ENCODE measurements at regions not wholly inside any gene's neighbourhood (a gene's known extent, or its start where the extent isn't known, plus 50 kb on each side); places are given as distances from the start of the nearest gene placed in this dataset.

- TF ChIP-seq STAT1 (IDR thresholded peaks at IDR 0.05; ENCODE audit: unreplicated experiment) (no peak), CTCF (conservative IDR thresholded peaks at IDR 0.05; ENCODE audit: low read depth in 2 of 2) (no peak), REST (IDR thresholded peaks at IDR 0.05; ENCODE audit: unreplicated experiment) (no peak), ETS1 (IDR thresholded peaks at IDR 0.05) (no peak), CREB1 (CRISPR knock-in tag; IDR thresholded peaks at IDR 0.05; ENCODE audit: low read depth) (no peak)
These were observed 132.5 kb downstream of the ZNF675 start for GRCh38 chr19:23554548-23554947.
